ENCODE measurements at regions not wholly inside any gene's neighbourhood (a gene's known extent, or its start where the extent isn't known, plus 50 kb on each side); places are given as distances from the start of the nearest gene placed in this dataset.

- TF ChIP-seq EP300 (IDR thresholded peaks at IDR 0.05; ENCODE audit: low read depth) (no peak), POLR2A (IDR thresholded peaks at IDR 0.05) (no peak), POLR2AphosphoS5 (IDR thresholded peaks at IDR 0.05) (no peak)
- TF ChIP-seq, protein P1, sequence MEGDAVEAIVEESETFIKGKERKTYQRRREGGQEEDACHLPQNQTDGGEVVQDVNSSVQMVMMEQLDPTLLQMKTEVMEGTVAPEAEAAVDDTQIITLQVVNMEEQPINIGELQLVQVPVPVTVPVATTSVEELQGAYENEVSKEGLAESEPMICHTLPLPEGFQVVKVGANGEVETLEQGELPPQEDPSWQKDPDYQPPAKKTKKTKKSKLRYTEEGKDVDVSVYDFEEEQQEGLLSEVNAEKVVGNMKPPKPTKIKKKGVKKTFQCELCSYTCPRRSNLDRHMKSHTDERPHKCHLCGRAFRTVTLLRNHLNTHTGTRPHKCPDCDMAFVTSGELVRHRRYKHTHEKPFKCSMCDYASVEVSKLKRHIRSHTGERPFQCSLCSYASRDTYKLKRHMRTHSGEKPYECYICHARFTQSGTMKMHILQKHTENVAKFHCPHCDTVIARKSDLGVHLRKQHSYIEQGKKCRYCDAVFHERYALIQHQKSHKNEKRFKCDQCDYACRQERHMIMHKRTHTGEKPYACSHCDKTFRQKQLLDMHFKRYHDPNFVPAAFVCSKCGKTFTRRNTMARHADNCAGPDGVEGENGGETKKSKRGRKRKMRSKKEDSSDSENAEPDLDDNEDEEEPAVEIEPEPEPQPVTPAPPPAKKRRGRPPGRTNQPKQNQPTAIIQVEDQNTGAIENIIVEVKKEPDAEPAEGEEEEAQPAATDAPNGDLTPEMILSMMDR (IDR thresholded peaks at IDR 0.05): no peak
These were observed 1019.2 kb downstream of the CDH11 start for GRCh38 chr16:64102654-64103053.

Data from transverse colon (tissue), 4 donors.